GM11168 (cell line): ENCODE measurements at regions not wholly inside any gene's neighbourhood (a gene's known extent, or its start where the extent isn't known, plus 50 kb on each side); places are given as distances from the start of the nearest gene placed in this dataset.

ENCODE experiments used
- in situ Hi-C: fragments of 300-500 bp; cut with MboI; formaldehyde crosslinking; loops from one replicate; pipeline ENCODE4 v1.12.0; 2022; ENCODE audit warnings: low sequenced_read_pairs; ENCODE audit not compliant: unreplicated experiment

DNA sequence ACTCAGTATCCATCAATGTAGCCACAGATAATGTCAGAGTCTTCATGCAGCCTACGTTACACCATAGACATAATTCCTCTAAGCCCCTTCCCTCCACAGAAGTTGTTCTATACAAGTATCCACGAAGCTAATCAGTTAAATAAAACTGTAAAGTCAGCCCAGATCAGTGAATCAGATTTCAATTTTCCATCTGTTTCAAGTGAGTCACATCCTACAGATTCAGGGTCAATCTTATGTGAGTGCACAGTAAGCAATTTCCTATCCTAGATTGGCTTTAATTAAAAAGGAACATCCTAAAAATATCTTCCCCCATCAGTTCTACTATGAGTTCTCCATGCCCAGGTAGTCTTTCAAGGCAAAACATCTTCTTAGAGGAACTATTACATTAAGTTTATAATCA, 402.5 kb downstream of the EFNA5 start:
- in situ Hi-C loops, result no loop called here

DNA sequence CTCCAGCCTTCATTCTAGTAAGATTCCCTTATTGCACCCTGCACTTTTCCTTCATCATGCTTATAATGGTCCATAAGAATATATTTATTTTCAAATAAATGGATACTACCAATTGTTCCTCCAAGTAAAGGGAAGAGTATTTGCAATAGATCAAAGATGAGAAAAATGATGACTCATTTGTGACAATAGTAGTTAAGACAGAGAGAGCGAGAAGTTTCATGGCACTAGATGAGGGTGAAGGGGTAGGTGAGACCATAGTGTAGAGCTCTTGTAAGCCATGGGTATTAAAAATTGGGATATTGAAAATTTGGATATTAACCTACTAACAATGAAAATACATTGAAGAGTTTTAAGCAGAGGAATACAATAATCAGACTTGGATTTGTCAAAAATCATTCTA, 404.6 kb downstream of the EFNA5 start:
- in situ Hi-C loops, result no loop called here

DNA sequence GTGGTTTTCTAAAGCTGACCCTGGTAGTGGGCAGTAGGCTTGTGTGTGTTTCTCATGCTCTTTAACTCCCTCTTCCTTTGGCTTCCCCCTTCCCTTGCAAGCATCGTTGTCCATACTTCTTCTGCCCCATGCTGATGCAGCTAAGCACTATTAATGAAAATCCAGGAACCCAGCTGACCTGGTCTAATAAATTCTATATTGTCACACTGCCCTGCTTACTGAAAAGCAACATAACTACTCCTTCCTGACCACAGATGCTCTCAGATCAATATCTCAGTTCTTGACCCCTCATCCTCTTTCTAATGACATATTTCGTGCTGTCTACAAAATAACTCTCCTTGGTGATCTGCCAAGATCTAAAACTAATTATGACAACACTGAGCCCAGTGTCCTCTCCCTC, 405.5 kb downstream of the EFNA5 start:
- in situ Hi-C loops, result no loop called here

DNA sequence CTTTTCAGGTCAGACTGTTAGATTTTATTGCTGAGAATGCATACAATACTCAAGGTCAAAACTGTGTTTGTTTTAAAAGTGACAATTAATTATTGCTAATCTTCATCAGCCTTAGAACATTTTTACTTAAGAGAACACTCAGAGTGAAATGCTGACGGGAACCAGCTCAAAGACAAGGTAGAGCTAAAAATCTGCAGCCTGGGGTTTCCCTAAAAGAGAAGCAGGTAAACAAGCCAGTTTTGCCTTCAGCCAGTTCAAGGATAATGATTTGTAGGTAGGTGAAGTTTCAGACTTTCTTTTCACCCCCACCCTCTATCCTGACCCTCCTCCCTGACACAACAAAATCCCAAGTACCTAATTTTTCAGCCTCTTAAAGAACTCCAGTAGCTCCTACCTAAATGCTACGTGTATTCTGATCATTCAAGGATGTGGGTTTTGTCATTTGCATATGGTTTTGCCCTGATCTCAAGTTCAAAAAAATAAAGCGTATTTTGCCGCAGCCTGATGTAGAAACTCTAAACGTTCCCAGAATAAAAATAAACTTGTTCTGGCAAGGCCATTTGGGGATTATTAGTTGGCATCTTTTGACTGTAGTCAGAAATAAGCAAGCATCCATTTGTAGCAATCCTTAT, 407.2 kb downstream of the EFNA5 start:
- in situ Hi-C loops, result no loop called here

DNA sequence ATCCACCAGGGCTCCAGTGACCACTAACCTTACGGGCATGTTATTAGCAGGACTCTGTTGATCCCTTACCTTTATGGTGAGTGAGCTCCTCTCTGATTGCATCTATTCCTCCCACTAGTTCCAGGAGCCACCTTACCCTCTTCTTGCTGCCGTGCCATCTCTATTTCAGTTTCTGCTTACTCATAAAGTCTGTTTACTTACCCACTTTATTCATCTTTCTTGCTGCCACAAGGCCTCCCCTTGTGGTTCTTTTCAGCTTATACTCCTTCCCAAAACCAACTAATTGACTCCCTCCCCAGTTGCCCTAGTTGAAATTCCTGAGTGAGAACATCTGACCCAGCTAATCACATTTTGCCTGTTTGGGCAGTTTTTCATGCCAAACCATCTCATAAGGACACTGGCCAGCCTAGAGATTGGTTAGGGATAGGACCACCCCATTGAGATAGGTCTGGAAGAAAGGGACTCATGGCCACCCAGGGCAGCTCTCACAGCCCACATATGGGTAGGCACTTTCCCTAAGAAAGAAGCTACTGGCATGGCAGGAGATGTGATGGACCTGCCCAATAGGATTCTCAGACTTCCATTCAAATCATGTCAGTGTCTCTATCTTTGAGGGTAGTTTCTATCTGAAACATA, 412.7 kb downstream of the EFNA5 start:
- in situ Hi-C loops, result no loop called here

DNA sequence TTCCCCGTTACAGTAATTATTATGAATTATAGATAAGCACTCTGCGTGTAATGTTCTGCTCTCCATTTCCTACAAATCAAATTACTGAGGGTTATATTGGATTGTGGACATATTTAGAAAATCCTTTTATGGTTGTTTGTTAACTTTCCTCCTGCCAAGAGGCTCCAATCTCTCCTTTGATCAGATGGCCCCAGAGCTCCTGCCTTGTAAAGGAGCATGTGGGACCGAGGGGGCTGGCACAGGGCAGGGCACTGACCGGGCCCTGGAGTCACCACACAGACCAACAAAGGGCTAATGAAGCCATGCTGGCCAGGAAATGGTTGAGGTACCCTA, 415.9 kb downstream of the EFNA5 start:
- in situ Hi-C loops, result no loop called here

DNA sequence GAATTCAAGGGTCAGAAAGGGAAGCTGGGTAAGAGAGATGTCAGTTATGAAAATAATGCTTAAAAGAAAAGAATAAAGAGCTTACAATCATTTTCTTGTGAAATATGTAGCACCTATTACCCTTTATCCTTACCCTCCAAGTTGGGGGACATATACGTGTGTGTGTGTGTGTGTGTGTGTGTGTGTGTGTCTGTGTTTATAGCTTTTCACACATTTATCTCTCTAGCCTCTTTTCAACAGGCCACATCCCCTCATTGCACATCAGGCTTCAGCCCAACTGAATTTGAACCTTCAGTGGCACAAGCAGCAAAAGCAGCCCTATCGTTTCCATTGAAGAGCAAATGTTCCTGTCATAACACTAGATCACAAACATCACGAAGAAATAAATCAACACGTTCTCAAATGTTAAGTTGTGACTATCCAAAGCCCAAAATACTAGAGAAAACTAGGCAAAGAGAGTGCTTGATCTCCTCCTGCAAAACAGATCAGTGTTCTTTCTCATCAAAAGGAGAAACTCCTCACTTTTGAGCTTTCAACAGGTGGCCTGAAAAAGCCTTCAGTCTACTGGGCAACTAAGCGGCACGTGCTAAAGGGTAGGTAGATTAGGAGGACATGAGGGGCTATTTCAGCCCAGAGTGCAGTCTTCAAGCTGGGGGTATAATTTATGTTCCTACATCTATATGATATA, 416.4 kb downstream of the EFNA5 start:
- in situ Hi-C loops, result no loop called here

DNA sequence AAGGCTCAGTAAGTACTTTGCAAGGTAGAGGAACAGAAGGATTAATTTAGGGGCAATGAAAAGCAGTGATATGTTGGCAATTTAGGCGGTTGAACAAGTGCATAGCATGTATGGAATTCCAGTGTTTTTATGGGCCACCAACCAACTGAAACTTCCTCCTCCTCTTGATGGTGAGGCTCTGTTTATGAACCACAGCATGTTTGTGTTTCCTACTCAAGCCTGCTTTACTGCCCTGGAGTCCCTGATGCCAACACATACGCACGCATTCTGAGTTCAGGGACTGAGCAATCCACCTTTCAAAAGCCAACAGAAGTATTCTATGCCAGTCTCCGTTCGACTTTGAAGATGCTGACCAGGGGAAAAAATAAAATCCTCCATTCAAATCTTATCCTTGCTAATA, 417.5 kb downstream of the EFNA5 start:
- in situ Hi-C loops, result no loop called here

DNA sequence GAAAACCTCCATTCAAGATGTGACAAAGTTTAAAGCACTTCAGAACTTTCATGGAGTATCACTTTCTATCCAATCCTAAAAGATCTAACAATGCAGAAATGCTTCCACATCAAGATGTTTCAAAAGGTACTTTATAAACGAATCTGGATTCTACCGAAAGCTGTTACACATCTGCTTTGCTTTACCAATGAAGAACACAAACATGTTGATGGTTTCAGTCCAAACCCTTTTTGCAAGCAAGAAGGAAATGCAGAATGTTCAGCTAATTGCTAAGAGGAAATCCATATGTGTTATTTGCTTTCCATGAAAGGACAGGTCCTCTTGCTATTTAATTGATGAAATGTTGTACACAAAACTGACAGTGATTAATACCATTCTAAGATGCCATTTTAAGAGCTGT, 419.6 kb downstream of the EFNA5 start:
- in situ Hi-C loops, result no loop called here

DNA sequence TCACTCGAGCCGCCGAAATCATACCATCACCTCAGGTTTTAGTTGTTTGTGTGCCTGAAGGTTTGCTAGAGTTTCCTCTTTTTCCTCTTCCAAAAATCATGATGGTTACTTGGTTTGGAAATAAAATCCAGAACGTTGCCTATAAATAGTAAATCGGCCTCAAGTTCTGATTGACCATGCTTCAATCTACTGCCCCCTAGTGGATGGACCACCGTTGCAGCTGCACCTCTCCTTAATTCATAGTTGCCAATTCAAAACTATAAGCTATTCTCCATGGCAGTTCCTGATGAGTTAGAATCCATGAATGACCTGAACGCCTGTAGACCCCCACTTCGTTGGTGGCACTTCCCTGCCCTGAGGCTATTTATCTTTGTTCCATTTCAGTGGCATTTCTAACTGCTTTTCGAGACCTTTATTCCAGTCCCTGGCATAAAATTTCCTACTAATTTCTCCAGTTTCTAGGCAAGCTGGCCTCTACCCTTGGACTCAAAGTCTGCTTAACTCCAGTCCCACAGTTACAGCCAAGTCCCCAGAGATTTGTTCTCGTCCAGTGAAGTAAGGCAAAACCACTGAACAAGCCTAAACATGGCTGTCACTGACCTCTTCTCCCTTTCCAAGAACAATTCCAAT, 422.6 kb downstream of the EFNA5 start:
- in situ Hi-C loops, result no loop called here

DNA sequence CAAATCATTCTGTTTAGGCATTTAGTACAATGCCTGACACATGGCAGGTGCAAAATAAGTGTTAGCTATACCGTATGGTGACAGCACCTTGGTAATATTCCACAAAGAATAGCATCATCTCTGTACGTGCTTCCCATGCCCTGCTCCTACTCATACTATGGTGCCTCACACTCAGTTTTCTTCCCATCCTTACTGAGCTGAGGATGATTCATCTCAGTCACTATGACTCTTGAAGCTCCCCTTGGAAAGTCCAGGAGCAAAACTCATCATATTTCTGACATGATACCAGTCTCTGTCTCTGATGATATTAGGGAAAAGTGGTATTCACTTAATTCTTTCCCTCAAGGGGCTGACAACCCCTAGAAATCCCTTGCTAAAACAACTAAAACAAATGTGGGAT, 423.3 kb downstream of the EFNA5 start:
- in situ Hi-C loops, result no loop called here

DNA sequence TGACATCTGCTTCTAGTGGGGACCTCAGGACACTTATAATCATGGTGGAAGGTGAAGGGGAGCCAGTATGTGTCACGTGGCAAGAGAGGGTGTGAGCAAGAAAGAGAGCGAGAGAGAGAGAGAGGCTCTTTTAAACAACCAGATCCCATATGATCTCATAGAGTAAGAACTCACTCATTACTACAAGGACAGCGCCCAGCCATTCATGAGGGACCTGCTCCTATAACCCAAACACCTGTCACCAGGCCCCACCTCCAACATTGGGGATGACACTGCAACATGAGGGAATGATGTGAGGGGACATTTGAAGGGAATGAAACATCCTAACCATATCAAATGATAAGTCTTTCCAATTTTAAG, 427.5 kb downstream of the EFNA5 start:
- in situ Hi-C loops, result no loop called here

DNA sequence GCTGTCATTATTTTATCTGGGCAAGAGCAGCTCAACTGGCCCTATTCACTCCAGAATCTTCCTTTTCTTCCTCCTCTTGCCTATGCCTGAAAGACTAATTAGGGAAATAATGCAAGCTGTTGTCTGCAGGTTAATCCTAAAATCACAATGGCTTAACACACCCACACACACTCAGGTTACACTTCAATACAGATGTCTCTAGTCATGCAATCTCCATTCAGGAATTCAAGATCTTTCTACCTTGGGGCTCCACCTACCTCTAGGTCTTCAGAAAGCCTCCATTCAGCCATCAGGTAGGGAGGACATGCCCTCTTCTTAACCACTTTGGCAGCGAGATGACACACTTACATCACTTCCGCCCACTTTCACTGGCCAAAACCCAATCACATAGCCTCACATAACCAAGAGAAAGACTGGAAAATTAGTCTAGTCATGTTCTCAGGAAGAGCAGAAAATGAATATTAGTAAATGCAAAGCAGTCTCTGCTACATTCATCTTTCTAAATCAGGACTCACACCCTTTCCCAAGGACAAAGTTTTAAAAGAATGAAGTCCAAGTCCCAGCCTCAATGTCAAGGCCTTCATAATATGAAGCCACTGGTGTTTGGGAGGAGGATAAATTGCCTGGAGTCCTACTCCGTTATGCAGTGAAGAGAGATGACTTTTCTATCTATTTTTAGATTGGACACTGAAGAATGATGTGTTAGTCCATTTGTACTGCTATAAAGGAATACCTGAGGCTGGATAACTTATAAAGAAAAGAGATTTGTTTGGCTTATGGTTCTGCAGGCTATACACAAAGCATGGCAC, 428.1 kb downstream of the EFNA5 start:
- in situ Hi-C loops, result no loop called here

DNA sequence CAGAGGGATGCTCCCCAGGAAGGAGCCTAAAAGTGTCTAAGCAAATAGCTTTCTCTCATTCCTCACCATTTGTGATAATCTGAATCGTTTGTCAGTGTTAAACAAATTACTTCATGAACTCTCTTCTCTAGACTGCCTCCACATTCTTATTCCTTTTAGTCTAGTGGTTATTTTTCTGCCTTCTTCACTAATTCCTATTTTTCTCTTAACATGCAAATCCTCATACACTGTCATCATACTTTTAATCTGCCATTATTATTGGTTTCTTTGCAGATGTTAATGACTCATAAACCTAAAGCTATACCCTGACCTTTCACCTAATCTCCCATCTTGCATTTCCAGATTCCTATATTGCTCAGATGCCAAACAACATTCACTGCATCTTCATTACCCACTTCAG, 428.9 kb downstream of the EFNA5 start:
- in situ Hi-C loops, result no loop called here

DNA sequence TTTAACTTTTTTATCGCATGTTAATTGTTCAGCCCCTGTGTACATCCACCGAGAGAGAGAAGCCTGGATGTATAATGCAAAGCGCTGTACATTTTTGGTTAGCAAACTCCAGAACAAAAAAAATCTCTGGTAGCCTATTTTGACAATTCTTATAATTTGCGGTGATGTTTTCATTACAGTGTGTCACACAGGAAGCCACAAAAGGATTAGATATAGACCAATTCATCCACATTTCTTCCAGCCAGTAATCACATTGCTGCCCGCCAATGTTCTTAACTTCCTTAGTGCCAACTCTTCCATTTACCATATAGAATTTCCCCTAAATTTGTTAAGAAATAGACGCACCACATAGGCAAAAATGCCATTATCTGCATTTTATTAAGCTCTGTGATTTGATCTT, 435.6 kb downstream of the EFNA5 start:
- in situ Hi-C loops, result no loop called here

DNA sequence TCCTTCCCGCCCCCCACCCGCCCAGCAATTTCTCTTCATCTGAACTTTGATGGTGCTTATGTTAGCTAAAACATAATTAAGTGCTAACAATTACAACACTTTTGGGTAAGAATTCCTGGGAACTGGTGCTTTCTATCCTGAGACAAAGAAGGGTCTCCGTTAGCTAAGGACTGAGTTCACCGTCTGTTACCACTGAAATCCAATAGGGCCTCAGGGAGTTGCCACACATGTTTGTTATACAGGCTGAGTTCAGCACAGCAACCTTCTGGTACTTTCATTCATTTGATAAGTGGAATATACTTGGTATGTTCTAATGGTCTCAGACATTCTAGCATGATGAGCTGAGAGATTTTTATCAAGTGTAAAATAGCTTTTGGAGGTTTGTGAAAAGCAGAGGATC, 437.9 kb downstream of the EFNA5 start:
- in situ Hi-C loops, result no loop called here

DNA sequence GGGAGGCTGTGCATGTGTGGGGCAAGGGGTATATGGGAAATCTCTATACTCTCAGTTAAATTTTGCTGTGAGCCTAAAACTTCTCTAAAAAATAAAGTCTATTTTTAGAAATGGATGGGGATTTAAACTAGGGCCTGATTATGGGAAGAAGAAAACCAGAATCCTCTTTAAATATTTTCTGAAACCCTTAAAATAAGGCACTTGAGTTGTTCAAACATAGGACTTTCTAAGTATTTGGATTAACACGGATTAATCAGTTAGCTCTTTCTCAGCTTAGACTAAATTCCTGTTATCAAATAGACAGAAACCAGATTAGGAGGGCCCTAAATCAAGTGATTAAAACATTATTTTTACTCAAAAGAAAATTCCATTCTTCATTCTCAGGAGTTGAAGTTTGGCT, 438.4 kb downstream of the EFNA5 start:
- in situ Hi-C loops, result no loop called here

DNA sequence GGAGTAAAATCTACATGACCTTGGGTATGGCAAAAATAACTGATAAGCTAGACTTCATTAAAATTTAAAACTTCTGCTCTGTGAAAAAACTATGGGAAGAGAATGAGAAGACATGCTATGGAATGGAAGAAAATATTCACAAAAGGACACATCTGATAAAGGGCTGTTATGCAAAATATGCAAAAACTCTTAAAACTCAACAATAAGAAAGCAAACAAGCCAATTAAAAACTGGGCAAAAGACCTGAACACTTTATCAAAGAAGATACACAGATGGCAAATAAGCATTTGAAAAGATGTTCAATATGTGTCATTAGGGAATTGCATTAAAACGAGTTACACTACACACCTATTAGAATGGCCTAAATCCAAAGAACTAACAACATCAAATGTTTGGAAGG, 439.5 kb downstream of the EFNA5 start:
- in situ Hi-C loops, result no loop called here

DNA sequence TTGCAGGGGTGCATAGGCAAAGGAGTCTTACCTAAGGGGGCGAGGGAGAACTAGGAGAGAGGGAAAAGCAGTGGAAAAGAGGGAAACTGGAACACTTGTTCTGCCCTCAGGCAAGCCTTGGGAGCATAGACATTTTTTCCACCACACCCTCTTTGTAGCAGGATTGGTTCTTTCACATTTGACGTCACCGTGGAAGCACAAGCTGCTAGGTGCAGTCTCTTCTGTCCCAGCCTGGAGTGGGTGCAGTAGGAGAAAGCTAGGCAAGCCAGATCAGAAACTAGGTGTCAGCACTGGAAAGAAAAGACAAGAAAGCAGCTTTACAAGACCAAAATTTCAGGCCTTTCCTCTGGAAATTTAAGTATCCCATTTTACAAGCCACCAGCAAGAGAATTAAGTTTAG, 440.4 kb downstream of the EFNA5 start:
- in situ Hi-C loops, result no loop called here

DNA sequence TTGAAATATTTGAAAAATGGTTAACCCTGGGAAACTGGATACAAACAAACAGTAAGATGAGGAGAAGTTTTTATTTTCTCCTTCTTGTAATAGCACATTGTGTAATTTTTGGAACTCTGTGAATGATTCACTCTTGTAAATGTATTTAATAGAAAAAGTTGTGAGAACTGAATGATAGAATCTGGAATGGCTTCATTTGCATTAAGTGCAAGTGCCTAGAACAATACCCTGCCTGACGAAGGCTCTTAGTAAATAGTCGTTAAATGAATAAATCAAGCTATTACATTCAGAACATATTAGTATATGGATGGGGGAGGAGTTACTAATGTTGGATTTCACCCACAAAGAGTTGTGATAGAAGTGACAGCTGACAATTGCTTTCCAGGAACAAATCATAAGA, 442.5 kb downstream of the EFNA5 start:
- in situ Hi-C loops, result no loop called here

DNA sequence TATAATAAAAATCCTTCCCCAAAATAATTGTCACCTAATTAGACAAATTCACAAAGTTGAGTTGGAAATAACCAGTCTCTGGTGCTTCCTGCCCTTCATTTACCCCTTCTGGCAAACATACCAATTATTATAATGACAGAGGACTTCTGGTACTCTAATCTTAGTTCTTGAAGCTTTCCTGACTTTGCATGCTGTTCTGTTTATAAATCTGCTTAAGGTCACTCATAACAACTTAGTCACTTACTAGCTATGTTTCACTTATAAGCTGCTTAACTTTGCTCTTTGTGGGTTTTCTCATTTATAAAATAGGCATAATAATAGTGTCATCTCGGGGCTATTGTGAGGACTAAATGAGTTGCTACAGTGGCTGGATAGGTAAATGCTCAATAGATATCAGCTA, 446.5 kb downstream of the EFNA5 start:
- in situ Hi-C loops, result no loop called here
